ENCODE measurements at regions not wholly inside any gene's neighbourhood (a gene's known extent, or its start where the extent isn't known, plus 50 kb on each side); places are given as distances from the start of the nearest gene placed in this dataset.

DNA sequence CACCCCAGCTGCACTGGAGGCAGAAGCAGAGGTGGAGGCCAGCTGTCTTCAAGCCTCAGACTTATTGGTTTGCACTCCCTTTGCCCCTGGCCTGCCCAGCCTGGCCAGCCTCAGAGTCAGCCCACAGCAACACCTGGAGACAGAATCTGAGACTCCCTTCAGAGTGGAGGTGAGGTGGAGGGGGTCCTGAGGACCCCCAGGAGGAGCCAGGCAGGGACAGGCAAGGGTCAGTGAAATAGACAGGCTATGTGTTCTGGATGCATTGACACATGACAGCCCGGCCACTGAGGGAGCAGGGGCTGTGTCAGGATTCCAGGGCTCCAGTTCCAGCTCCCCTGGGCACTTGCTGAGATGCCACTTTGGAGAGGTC is 309.7 kb downstream of the MYCN start:
- no peaks in the 10 kb centered on the region for H3K4me1 ChIP-seq
- H3K27me3 ChIP-seq (replicated peaks in 1 of 7): peaks cover 0 to 17% (median 0%) of the 10 kb centered on the region in 7 donors
- no peak overlapping the region for H3K27ac ChIP-seq
- H3K4me3 ChIP-seq: no peak overlapping the region
- H3K9me3 ChIP-seq: no peaks in the 10 kb centered on the region
- WGBS, 5 donors: 75 to 100% (median 83%) methylated on average over 1 of the region's 1 CpG
- intact Hi-C loops (cut with DNase I; ENCODE audit: low total_unique reads): no loop called here
- TF ChIP-seq POLR2AphosphoS5 (IDR thresholded peaks at IDR 0.05): no peak
- TF ChIP-seq POLR2A (IDR thresholded peaks at IDR 0.05): no peak
- TF ChIP-seq CTCF (IDR thresholded peaks at IDR 0.05 in 8 of 11, conservative IDR thresholded peaks at IDR 0.05 in 3 of 11): no peak
- DNase-seq: no peak
- H3K36me3 ChIP-seq: no peaks in the 10 kb centered on the region

DNA sequence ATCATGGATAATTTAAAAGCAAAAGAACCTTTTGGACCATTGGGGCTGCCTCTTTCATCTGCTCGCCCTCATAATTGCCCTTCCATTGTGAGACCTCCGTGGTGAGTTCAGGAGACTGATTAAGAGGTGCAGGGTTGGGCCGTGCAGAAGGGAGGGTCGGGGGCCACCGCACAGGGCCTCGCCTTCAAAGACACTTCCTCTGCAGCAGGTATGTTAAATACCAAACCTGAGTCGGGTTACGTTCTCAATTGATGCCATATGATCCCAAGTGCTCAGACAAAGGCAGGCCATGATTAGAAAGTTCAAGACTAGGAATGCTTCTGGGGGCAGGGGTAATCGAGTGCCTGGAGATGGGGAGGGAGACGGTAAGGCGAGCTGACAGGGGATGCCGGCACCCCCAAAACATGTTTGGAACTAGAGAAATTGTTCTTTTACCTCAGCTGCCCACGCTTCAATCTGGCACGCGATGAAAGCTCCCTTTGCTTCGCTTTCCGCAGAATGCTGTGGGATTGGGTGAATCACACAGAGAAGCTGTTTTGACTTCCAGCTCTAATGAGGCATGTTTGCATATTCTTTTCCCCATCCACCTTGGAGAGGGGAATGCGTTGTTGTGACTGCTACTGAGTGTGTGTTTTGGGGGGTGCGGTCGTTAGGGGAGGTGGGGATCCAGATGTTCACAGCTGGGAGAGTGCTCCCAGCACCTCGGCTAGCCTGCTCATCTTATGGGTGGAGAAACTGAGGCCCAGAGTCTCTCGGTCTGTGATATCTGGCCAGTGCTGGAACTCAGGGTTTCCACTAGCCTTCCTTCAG is 309.1 kb downstream of the MYCN start:
- no peak for DNase-seq
- WGBS, 5 donors: 82 to 90% (median 85%) methylated on average over 22 of the region's 22 CpGs
- H3K36me3 ChIP-seq: no peaks in the 10 kb centered on the region

DNA sequence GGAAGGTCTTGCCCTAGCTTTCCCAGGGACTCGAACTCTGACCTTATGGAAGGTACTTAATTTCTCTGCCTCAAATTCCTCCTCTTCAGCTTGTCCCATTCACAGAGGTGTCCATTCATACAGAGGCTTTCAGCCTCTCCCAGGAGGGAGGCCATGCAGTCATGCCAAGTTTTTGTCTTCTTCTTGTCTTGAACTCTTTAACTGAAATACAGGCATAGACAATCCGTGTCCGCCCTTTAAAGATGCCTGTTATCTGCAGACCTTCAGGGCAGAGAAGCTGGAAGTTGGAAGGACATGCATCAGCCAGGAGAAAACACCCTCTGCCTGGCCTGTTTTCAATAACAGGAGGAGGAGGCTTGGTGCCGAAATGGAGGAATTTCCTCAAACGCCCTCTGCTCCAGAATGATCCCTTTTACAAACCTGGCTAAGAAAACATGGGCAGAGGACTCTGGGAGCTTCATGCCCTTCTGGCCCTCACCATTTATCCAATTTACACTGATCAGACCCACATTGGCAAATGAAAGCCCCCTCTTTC is 308.3 kb downstream of the MYCN start:
- no peak for TF ChIP-seq CTCF (IDR thresholded peaks at IDR 0.05 in 8 of 11, conservative IDR thresholded peaks at IDR 0.05 in 3 of 11)
- TF ChIP-seq POLR2AphosphoS5 (IDR thresholded peaks at IDR 0.05): no peak
- TF ChIP-seq POLR2A (IDR thresholded peaks at IDR 0.05): no peak
- DNase-seq: no peak
- no peak overlapping the region for H3K4me3 ChIP-seq
- no peak overlapping the region for H3K27ac ChIP-seq
- no peaks in the 10 kb centered on the region for H3K4me1 ChIP-seq
- H3K36me3 ChIP-seq: no peaks in the 10 kb centered on the region
- 61 to 84% (median 74%) methylated on average over 5 of the region's 5 CpGs for WGBS, 5 donors
- H3K9me3 ChIP-seq: no peaks in the 10 kb centered on the region
- intact Hi-C loops (cut with DNase I; ENCODE audit: low total_unique reads): no loop called here
- peaks cover 0 to 17% (median 0%) of the 10 kb centered on the region in 7 donors for H3K27me3 ChIP-seq (replicated peaks in 1 of 7)

More for the DNA sequence above, 309.1 kb downstream of the MYCN start:
- intact Hi-C loops (cut with DNase I; ENCODE audit: low total_unique reads): no loop called here
- no peaks in the 10 kb centered on the region for H3K9me3 ChIP-seq
- no peak overlapping the region for H3K27ac ChIP-seq
- peaks cover 0 to 17% (median 0%) of the 10 kb centered on the region in 7 donors for H3K27me3 ChIP-seq (replicated peaks in 1 of 7)
- no peak overlapping the region for H3K4me3 ChIP-seq
- TF ChIP-seq CTCF (IDR thresholded peaks at IDR 0.05 in 8 of 11, conservative IDR thresholded peaks at IDR 0.05 in 3 of 11): no peak
- TF ChIP-seq POLR2AphosphoS5 (IDR thresholded peaks at IDR 0.05): no peak
- TF ChIP-seq POLR2A (IDR thresholded peaks at IDR 0.05): no peak
- no peaks in the 10 kb centered on the region for H3K4me1 ChIP-seq

GRCh38 chr2:16247326-16248122 is 307.2 kb downstream of the MYCN start:
- Histone ChIP-seq H3K4me1 (no peaks in the 10 kb centered on the region), H3K9me3 (no peaks in the 10 kb centered on the region), H3K27me3 (replicated peaks in 1 of 7) (peaks cover 0 to 9% (median 0%) of the 10 kb centered on the region in 7 donors), H3K4me3 (no peak overlapping the region), H3K36me3 (no peaks in the 10 kb centered on the region), H3K27ac (no peak overlapping the region)
- 64 to 81% (median 67%) methylated on average over 5 of the region's 5 CpGs for WGBS, 5 donors
- TF ChIP-seq POLR2AphosphoS5 (IDR thresholded peaks at IDR 0.05) (no peak), CTCF (IDR thresholded peaks at IDR 0.05 in 8 of 11, conservative IDR thresholded peaks at IDR 0.05 in 3 of 11) (no peak), POLR2A (IDR thresholded peaks at IDR 0.05) (no peak)
- intact Hi-C loops (cut with DNase I; ENCODE audit: low total_unique reads): no loop called here
- DNase-seq: peak; percentile 47
